ENCODE measurements at regions not wholly inside any gene's neighbourhood (a gene's known extent, or its start where the extent isn't known, plus 50 kb on each side); places are given as distances from the start of the nearest gene placed in this dataset.

DNA sequence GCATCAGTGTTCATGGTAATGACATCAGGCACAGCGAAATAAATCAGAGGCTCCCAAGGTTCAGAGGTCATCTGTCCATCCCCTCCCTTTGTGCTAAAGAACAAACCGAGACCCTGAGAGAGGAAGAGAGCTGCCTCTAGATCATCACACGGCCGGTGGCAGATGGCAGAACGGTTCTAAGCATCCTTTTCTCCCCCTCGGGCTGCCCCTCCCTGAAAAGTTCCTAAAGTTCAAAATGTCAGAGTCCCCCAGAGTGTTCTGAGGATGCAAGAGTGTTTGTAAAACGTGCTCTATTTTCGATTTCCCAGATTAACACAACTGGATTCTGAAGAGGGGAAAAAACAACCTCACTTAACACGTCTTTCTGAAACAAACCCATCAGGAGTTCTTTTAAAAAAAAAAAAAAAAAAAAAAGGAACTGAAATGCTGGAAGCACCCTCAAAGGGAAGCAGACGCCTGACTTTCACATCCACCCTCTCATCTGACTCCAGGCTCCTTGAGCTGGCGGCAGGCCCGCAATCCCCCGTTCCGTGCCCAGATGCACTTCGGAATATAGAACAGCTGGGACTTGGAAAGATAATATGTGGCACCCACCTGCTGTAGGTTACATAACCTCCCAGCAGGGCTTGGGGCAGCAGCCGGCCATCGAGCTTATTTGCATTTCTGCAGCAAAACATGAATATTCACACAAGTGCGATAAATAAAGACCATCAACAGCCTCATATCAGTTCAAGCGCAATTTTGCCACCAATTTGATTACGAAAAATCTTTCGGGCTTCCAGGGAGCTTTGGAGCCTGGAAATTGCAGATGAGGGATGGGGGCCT is 115.5 kb upstream of the SMURF2 start:
- ATAC-seq, result no peak
- TF ChIP-seq, protein P1, sequence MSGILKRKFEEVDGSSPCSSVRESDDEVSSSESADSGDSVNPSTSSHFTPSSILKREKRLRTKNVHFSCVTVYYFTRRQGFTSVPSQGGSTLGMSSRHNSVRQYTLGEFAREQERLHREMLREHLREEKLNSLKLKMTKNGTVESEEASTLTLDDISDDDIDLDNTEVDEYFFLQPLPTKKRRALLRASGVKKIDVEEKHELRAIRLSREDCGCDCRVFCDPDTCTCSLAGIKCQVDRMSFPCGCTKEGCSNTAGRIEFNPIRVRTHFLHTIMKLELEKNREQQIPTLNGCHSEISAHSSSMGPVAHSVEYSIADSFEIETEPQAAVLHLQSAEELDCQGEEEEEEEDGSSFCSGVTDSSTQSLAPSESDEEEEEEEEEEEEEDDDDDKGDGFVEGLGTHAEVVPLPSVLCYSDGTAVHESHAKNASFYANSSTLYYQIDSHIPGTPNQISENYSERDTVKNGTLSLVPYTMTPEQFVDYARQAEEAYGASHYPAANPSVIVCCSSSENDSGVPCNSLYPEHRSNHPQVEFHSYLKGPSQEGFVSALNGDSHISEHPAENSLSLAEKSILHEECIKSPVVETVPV (CRISPR knock-in tag; IDR thresholded peaks at IDR 0.05), result no peak
- no peak for TF ChIP-seq TCF4 (CRISPR knock-in tag; IDR thresholded peaks at IDR 0.05; ENCODE audit: borderline replicate concordance)
- TF ChIP-seq, protein P2, sequence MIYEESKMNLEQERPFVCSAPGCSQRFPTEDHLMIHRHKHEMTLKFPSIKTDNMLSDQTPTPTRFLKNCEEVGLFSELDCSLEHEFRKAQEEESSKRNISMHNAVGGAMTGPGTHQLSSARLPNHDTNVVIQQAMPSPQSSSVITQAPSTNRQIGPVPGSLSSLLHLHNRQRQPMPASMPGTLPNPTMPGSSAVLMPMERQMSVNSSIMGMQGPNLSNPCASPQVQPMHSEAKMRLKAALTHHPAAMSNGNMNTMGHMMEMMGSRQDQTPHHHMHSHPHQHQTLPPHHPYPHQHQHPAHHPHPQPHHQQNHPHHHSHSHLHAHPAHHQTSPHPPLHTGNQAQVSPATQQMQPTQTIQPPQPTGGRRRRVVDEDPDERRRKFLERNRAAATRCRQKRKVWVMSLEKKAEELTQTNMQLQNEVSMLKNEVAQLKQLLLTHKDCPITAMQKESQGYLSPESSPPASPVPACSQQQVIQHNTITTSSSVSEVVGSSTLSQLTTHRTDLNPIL (CRISPR knock-in tag; IDR thresholded peaks at IDR 0.05; ENCODE audit: low read depth), result no peak
- TF ChIP-seq POU6F1 (CRISPR knock-in tag; IDR thresholded peaks at IDR 0.05; ENCODE audit: borderline replicate concordance, low read depth), result no peak
- TF ChIP-seq RARB (CRISPR knock-in tag; IDR thresholded peaks at IDR 0.05), result no peak

GRCh38 chr17:64776720-64777414 is 114.8 kb upstream of the SMURF2 start:
- TF ChIP-seq TCF4 (CRISPR knock-in tag; IDR thresholded peaks at IDR 0.05; ENCODE audit: borderline replicate concordance) (peak; percentile 31; the same call in 1 of the 2 replicates), GLIS3 (CRISPR knock-in tag; IDR thresholded peaks at IDR 0.05) (peak; percentile 5; the same call in 1 of the 2 replicates), ZFP3 (CRISPR knock-in tag; IDR thresholded peaks at IDR 0.05) (0 out of 2 replicates have a peak, but pooled peaks have one; percentile 45), ZNF8 (CRISPR knock-in tag; IDR thresholded peaks at IDR 0.05) (0 out of 2 replicates have a peak, but pooled peaks have one; percentile 41), ZNF70 (CRISPR knock-in tag; IDR thresholded peaks at IDR 0.05) (peak; percentile 42; the same call in 1 of the 2 replicates)
- peak; percentile 86 for ATAC-seq

- ATAC-seq, result no peak
- TF ChIP-seq OSR1 (CRISPR knock-in tag; IDR thresholded peaks at IDR 0.05) (no peak), GLIS3 (CRISPR knock-in tag; IDR thresholded peaks at IDR 0.05) (no peak), TOX (CRISPR knock-in tag; IDR thresholded peaks at IDR 0.05; ENCODE audit: borderline replicate concordance) (no peak), ZNF8 (CRISPR knock-in tag; IDR thresholded peaks at IDR 0.05) (no peak), ZFP30 (CRISPR knock-in tag; IDR thresholded peaks at IDR 0.05) (no peak), SNAI2 (CRISPR knock-in tag; IDR thresholded peaks at IDR 0.05) (no peak), ARNTL (CRISPR knock-in tag; IDR thresholded peaks at IDR 0.05; ENCODE audit: borderline replicate concordance, low read depth) (no peak), ESRRG (CRISPR knock-in tag; IDR thresholded peaks at IDR 0.05) (no peak), ZNF70 (CRISPR knock-in tag; IDR thresholded peaks at IDR 0.05) (no peak), PPARA (CRISPR knock-in tag; IDR thresholded peaks at IDR 0.05; ENCODE audit: borderline replicate concordance) (no peak), CSDC2 (CRISPR knock-in tag; IDR thresholded peaks at IDR 0.05) (no peak), BACH2 (CRISPR knock-in tag; IDR thresholded peaks at IDR 0.05; ENCODE audit: borderline replicate concordance) (no peak), TSHZ2 (CRISPR knock-in tag; IDR thresholded peaks at IDR 0.05) (no peak), POU6F1 (CRISPR knock-in tag; IDR thresholded peaks at IDR 0.05; ENCODE audit: borderline replicate concordance, low read depth) (no peak), ISL1 (CRISPR knock-in tag; IDR thresholded peaks at IDR 0.05) (no peak), RARB (CRISPR knock-in tag; IDR thresholded peaks at IDR 0.05) (no peak), ZFP3 (CRISPR knock-in tag; IDR thresholded peaks at IDR 0.05) (no peak), ZC3H10 (CRISPR knock-in tag; IDR thresholded peaks at IDR 0.05) (no peak)
These were observed 113.8 kb upstream of the SMURF2 start for GRCh38 chr17:64775701-64776570.

Data from SK-N-SH treated with all-trans-retinoic acid at 6 μM for 48 hours (cell line).